Right atrium auricular region (tissue), 2 donors: ENCODE measurements at regions not wholly inside any gene's neighbourhood (a gene's known extent, or its start where the extent isn't known, plus 50 kb on each side); places are given as distances from the start of the nearest gene placed in this dataset.
A peak's percentile ranks its signal among the peaks of the same experiment; 100 is the strongest.

Experiments
- DNase-seq: peaks from one replicate; pipeline ENCODE4 v3.0.0-alpha.2; 2019; ENCODE audit warnings: low spot score
- H3K27ac ChIP-seq, 2 donors: fragments of 200-600 bp; sonication (generic); 1 replicate in 1 of 2; 2 replicates in 1 of 2; pipeline ENCODE4 v1.5.1; 2016 to 2019
- H3K27me3 ChIP-seq, 2 donors: fragments of 200-600 bp; sonication (generic); one replicate each; pipeline versions ENCODE4 v1.5.1 to v1.6.0; 2017 to 2019
- H3K36me3 ChIP-seq: fragments of 200-600 bp; sonication (generic); one replicate; pipeline ENCODE4 v1.5.1; 2016
- H3K4me1 ChIP-seq, 2 donors: fragments of 200-600 bp; sonication (generic); one replicate each; pipeline versions ENCODE4 v1.5.1 to v1.6.0; 2017 to 2019
- H3K4me3 ChIP-seq, 2 donors: fragments of 200-600 bp; sonication (generic); 1 replicate in 1 of 2; 2 replicates in 1 of 2; pipeline ENCODE4 v1.5.1; 2017 to 2019; ENCODE audit warnings: mild to moderate bottlenecking in 1 of 2, moderate library complexity in 1 of 2
- H3K9me3 ChIP-seq, 2 donors: fragments of 200-600 bp; sonication (generic); one replicate each; pipeline ENCODE4 v1.5.1; 2019
- TF ChIP-seq, protein P1 (sequence below), 2 donors: fragments of 200-600 bp; sonication (generic); IDR thresholded peaks; one replicate each; pipeline ENCODE4 v1.5.1; 2019; ENCODE audit warnings: antibody characterized with exemption in 2 of 2

GRCh38 chr10:43930777-43931176 lies 282.1 kb upstream of the ZNF32 start:
- DNase-seq, result no peak
- TF ChIP-seq, protein P1, sequence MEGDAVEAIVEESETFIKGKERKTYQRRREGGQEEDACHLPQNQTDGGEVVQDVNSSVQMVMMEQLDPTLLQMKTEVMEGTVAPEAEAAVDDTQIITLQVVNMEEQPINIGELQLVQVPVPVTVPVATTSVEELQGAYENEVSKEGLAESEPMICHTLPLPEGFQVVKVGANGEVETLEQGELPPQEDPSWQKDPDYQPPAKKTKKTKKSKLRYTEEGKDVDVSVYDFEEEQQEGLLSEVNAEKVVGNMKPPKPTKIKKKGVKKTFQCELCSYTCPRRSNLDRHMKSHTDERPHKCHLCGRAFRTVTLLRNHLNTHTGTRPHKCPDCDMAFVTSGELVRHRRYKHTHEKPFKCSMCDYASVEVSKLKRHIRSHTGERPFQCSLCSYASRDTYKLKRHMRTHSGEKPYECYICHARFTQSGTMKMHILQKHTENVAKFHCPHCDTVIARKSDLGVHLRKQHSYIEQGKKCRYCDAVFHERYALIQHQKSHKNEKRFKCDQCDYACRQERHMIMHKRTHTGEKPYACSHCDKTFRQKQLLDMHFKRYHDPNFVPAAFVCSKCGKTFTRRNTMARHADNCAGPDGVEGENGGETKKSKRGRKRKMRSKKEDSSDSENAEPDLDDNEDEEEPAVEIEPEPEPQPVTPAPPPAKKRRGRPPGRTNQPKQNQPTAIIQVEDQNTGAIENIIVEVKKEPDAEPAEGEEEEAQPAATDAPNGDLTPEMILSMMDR (IDR thresholded peaks at IDR 0.05), result no peak
- peaks cover 0 to 6% of the 10 kb centered on the region in 2 donors for H3K4me1 ChIP-seq
- H3K27me3 ChIP-seq, result no peaks in the 10 kb centered on the region
- H3K9me3 ChIP-seq, result peaks cover 0 to 6% of the 10 kb centered on the region in 2 donors
- H3K36me3 ChIP-seq, result no peaks in the 10 kb centered on the region
- H3K27ac ChIP-seq, result no peak overlapping the region
- H3K4me3 ChIP-seq, result no peak overlapping the region

GRCh38 chr10:43930243-43930642 lies 281.6 kb upstream of the ZNF32 start:
- no peak overlapping the region for H3K4me3 ChIP-seq
- peaks cover 0 to 6% of the 10 kb centered on the region in 2 donors for H3K9me3 ChIP-seq
- no peaks in the 10 kb centered on the region for H3K27me3 ChIP-seq
- H3K4me1 ChIP-seq, result peaks cover 0 to 6% of the 10 kb centered on the region in 2 donors
- DNase-seq, result no peak
- H3K27ac ChIP-seq, result no peak overlapping the region
- H3K36me3 ChIP-seq, result no peaks in the 10 kb centered on the region
- TF ChIP-seq, protein P1 (IDR thresholded peaks at IDR 0.05), result no peak

- H3K9me3 ChIP-seq, result no peaks in the 10 kb centered on the region
- DNase-seq, result peak; percentile 49
- H3K27me3 ChIP-seq, result no peaks in the 10 kb centered on the region
- H3K4me1 ChIP-seq, result peaks cover 0 to 6% of the 10 kb centered on the region in 2 donors
- TF ChIP-seq, protein P1 (IDR thresholded peaks at IDR 0.05), result no peak
- no peak overlapping the region for H3K4me3 ChIP-seq
- H3K36me3 ChIP-seq, result no peaks in the 10 kb centered on the region
- H3K27ac ChIP-seq, result no peak overlapping the region
These were observed 280.4 kb upstream of the ZNF32 start for GRCh38 chr10:43929122-43929521.

DNA sequence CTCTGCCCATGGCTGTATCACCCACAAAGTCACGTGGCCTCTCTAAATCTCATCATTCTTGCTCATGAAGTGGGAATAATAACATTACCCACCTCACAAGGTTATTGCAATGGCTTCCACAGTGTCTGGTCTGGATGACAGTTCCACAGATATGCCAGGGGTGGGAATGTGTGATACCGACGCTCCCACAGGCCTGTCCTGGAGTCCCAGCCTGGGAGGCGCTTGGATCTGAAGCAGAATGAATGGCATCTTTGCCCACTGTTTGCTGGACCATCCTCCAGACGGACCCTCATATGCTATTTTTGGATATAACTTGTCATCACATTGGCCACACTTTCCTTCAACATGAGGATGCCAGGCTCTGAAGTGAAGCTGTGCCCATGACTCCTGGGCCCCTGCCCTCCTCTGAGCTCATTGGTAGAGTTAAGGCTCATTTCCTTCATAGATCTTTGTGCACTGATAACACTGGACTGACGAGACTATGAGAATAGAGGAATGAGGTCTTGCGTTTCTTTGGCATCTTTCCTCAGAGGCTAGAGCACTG lies 279.8 kb upstream of the ZNF32 start:
- H3K4me3 ChIP-seq, result no peak overlapping the region
- peak; percentile 57 for DNase-seq
- H3K9me3 ChIP-seq, result no peaks in the 10 kb centered on the region
- H3K4me1 ChIP-seq, result peaks cover 0 to 6% of the 10 kb centered on the region in 2 donors
- no peaks in the 10 kb centered on the region for H3K27me3 ChIP-seq
- TF ChIP-seq, protein P1 (IDR thresholded peaks at IDR 0.05), result no peak
- no peaks in the 10 kb centered on the region for H3K36me3 ChIP-seq
- no peak overlapping the region for H3K27ac ChIP-seq

DNA sequence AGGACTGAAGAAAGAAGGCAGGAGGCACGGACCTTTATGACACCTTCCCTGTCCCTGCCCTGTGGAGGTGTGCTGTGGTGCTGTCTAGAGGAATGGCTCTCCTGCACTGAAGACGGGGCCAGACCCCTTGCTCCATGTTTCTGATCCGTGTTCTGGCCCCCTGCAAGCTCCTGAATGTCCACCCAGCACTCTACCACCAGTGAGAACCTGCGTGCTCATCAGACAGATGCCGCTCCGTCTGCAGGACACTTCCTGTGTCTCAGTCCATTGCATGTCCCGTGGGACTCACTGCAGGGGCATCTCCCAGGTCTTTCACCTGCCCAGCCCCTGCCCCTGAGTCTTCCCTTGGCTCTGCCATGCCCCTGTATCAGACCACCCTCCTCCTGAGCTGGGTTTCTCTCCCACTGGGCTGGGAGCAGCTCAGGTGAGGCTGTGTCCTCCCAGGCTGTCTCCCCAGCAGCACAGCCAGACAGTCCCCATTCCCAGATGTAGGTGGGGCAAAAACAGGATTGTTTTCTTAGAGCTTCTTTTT lies 278.3 kb upstream of the ZNF32 start:
- TF ChIP-seq, protein P1 (IDR thresholded peaks at IDR 0.05), result no peak
- H3K4me1 ChIP-seq, result peaks cover 0 to 6% of the 10 kb centered on the region in 2 donors
- DNase-seq, result no peak

GRCh38 chr10:43926371-43926770 lies 277.7 kb upstream of the ZNF32 start:
- Histone ChIP-seq H3K9me3 (no peaks in the 10 kb centered on the region), H3K36me3 (no peaks in the 10 kb centered on the region), H3K27me3 (no peaks in the 10 kb centered on the region), H3K27ac (no peak overlapping the region), H3K4me1 (peaks cover 0 to 6% of the 10 kb centered on the region in 2 donors), H3K4me3 (no peak overlapping the region)
- TF ChIP-seq, protein P1 (IDR thresholded peaks at IDR 0.05), result no peak
- no peak for DNase-seq

More for the DNA sequence above, 278.3 kb upstream of the ZNF32 start:
- no peaks in the 10 kb centered on the region for H3K9me3 ChIP-seq
- H3K36me3 ChIP-seq, result no peaks in the 10 kb centered on the region
- no peak overlapping the region for H3K4me3 ChIP-seq
- no peaks in the 10 kb centered on the region for H3K27me3 ChIP-seq
- no peak overlapping the region for H3K27ac ChIP-seq
